HEK293 (cell line): ENCODE measurements at regions not wholly inside any gene's neighbourhood (a gene's known extent, or its start where the extent isn't known, plus 50 kb on each side); places are given as distances from the start of the nearest gene placed in this dataset.

Source experiments
- CTCF ChIP-seq: fragments of 450-650 bp; formaldehyde crosslinking; IDR thresholded peaks from 2 replicates; pipeline ENCODE4 v1.5.1; 2016; ENCODE audit warnings: missing biosample characterization, missing genetic modification characterization
- SETDB1 ChIP-seq: IDR thresholded peaks from one replicate; pipeline ENCODE4 v1.6.1; 2017; ENCODE audit warnings: mild to moderate bottlenecking, low read length, moderate library complexity, mixed read lengths; ENCODE audit not compliant: insufficient read length
- ZFP3 ChIP-seq: fragments of 450-650 bp; formaldehyde crosslinking; IDR thresholded peaks from 2 replicates; pipeline ENCODE4 v1.5.1; 2016; ENCODE audit warnings: low read depth, missing biosample characterization, missing genetic modification characterization
- ZNF18 ChIP-seq: fragments of 450-650 bp; formaldehyde crosslinking; IDR thresholded peaks from 2 replicates; pipeline ENCODE4 v1.5.1; 2016; ENCODE audit warnings: missing biosample characterization, missing genetic modification characterization
- ZNF266 ChIP-seq: fragments of 450-650 bp; formaldehyde crosslinking; IDR thresholded peaks from 2 replicates; pipeline ENCODE4 v1.5.1; 2016; ENCODE audit warnings: missing biosample characterization, missing genetic modification characterization, low read depth
- ZNF423 ChIP-seq: fragments of 450-650 bp; formaldehyde crosslinking; IDR thresholded peaks from 2 replicates; pipeline ENCODE4 v1.5.1; 2016; ENCODE audit warnings: missing biosample characterization, missing genetic modification characterization
- ZNF501 ChIP-seq: fragments of 450-650 bp; formaldehyde crosslinking; IDR thresholded peaks from 2 replicates; pipeline ENCODE4 v1.5.1; 2016; ENCODE audit warnings: missing biosample characterization, missing genetic modification characterization
- ZNF521 ChIP-seq: fragments of 450-650 bp; formaldehyde crosslinking; IDR thresholded peaks from 2 replicates; pipeline ENCODE4 v1.5.1; 2017; ENCODE audit warnings: missing biosample characterization, mild to moderate bottlenecking, missing genetic modification characterization
- ZNF664 ChIP-seq: fragments of 450-650 bp; formaldehyde crosslinking; IDR thresholded peaks from 2 replicates; pipeline ENCODE4 v1.5.1; 2016; ENCODE audit warnings: missing biosample characterization, missing genetic modification characterization
- ZNF768 ChIP-seq: fragments of 450-650 bp; formaldehyde crosslinking; IDR thresholded peaks from 2 replicates; pipeline ENCODE4 v1.5.1; 2018; ENCODE audit warnings: missing biosample characterization, mild to moderate bottlenecking, missing genetic modification characterization
- ZNF792 ChIP-seq: fragments of 450-650 bp; formaldehyde crosslinking; IDR thresholded peaks from 2 replicates; pipeline ENCODE4 v1.5.1; 2016; ENCODE audit warnings: missing biosample characterization, missing genetic modification characterization

- TF ChIP-seq SETDB1 = no peak
- no peak for TF ChIP-seq ZNF266 (tag by site-specific recombination)
- TF ChIP-seq ZNF664 = no peak
- no peak for TF ChIP-seq ZNF18 (tag by site-specific recombination)
- no peak for TF ChIP-seq ZFP3 (tag by site-specific recombination)
- TF ChIP-seq CTCF (tag by site-specific recombination) = no peak
- no peak for TF ChIP-seq ZNF521
- no peak for TF ChIP-seq ZNF423 (tag by site-specific recombination)
- TF ChIP-seq ZNF501 (tag by site-specific recombination) = no peak
- TF ChIP-seq ZNF768 (tag by site-specific recombination) = no peak
- TF ChIP-seq ZNF792 = no peak
Observed at GRCh38 chr7:89837515-89837914, 316.8 kb upstream of the STEAP1 start.
